H1 (cell line): ENCODE measurements at regions not wholly inside any gene's neighbourhood (a gene's known extent, or its start where the extent isn't known, plus 50 kb on each side); places are given as distances from the start of the nearest gene placed in this dataset.

Experiments
- CTCF ChIA-PET: fragments of 300-600 bp; sonication (Branson Sonifier 250); formaldehyde crosslinking; loops from one replicate; lab custom pipeline; 2021; ENCODE audit not compliant: partially characterized antibody; lab: Charles Lee
- POLR2A ChIA-PET: fragments of 300-600 bp; sonication (Branson Sonifier 250); formaldehyde crosslinking; loops from one replicate; lab custom pipeline; 2021; ENCODE audit warnings: inconsistent platforms; ENCODE audit not compliant: partially characterized antibody; lab: Charles Lee
- DNase-seq, 2 experiments: peaks; one replicate each; pipeline versions ENCODE4 v3.0.0 to v3.0.0-alpha.2; 2010 to 2022; ENCODE audit warnings: low spot score in 2 of 2, low read depth in 1 of 2, mixed read lengths in 1 of 2
- FAIRE-seq: peaks from 2 replicates; lab custom pipeline; 2011; peaks lifted over from hg19 to GRCh38; lab: Jason Lieb, UNC
- H2AFZ ChIP-seq: 2 replicates; pipeline ENCODE4 v1.8.1; 2012; ENCODE audit warnings: low read length, inconsistent platforms
- H2AK5ac ChIP-seq: 2 replicates; pipeline ENCODE4 v1.6.1; 2013; ENCODE audit warnings: low read depth, low read length
- H2BK120ac ChIP-seq: replicated peaks from 2 replicates; pipeline ENCODE3; 2013; ENCODE audit warnings: low read depth, low read length, inconsistent platforms
- H2BK12ac ChIP-seq: 2 replicates; pipeline ENCODE4 v1.6.1; 2013; ENCODE audit warnings: low read depth, low read length
- H2BK15ac ChIP-seq: 2 replicates; pipeline ENCODE4 v1.6.1; 2013; ENCODE audit warnings: low read length
- H2BK20ac ChIP-seq: 2 replicates; pipeline ENCODE4 v1.6.1; 2013; ENCODE audit warnings: low read length
- H2BK5ac ChIP-seq: 2 replicates; pipeline ENCODE4 v1.6.1; 2013; ENCODE audit warnings: low read depth, low read length
- H3K14ac ChIP-seq: 2 replicates; pipeline ENCODE4 v1.6.1; 2013; ENCODE audit warnings: inconsistent platforms; ENCODE audit not compliant: insufficient read length
- H3K18ac ChIP-seq: 2 replicates; pipeline ENCODE4 v1.6.1; 2013; ENCODE audit warnings: low read length; ENCODE audit errors: extremely low read depth
- H3K23ac ChIP-seq: 2 replicates; pipeline ENCODE4 v1.6.1; 2013; ENCODE audit warnings: inconsistent platforms; ENCODE audit not compliant: insufficient read length
- H3K23me2 ChIP-seq: 2 replicates; pipeline ENCODE4 v1.6.1; 2013; ENCODE audit warnings: low read depth, low read length
- H3K27ac ChIP-seq: 2 replicates; pipeline ENCODE4 v1.6.1; 2011; ENCODE audit warnings: low read depth, low read length, inconsistent platforms
- H3K27me3 ChIP-seq, 4 experiments: replicated peaks in 1 of 4; 1 replicate in 1 of 4; 2 replicates in 3 of 4; pipeline versions ENCODE4 v1.6.1 to v1.8.1; 2011 to 2013; ENCODE audit warnings: low read length in 3 of 4, mild to moderate bottlenecking in 3 of 4, inconsistent platforms in 2 of 4, mixed read lengths in 2 of 4, moderate library complexity in 1 of 4; ENCODE audit not compliant: control insufficient read depth in 3 of 4, insufficient read depth in 3 of 4; ENCODE audit errors: extremely low read depth in 1 of 4
- H3K36me3 ChIP-seq, 4 experiments: 2 replicates each; pipeline versions ENCODE4 v1.6.1 to v1.8.1; 2011 to 2013; ENCODE audit warnings: mild to moderate bottlenecking in 4 of 4, low read length in 3 of 4, moderate library complexity in 2 of 4, control low read depth in 1 of 4, inconsistent platforms in 1 of 4; ENCODE audit not compliant: insufficient read depth in 4 of 4, control insufficient read depth in 2 of 4
- H3K4ac ChIP-seq: replicated peaks from 2 replicates; pipeline ENCODE3; 2013; ENCODE audit warnings: low read length, low read depth, mixed read lengths, inconsistent platforms; ENCODE audit not compliant: insufficient read length
- H3K4me1 ChIP-seq, 4 experiments: replicated peaks in 1 of 4; 1 replicate in 1 of 4; 2 replicates in 3 of 4; pipeline versions ENCODE4 v1.6.1 to v1.8.1; 2011 to 2013; ENCODE audit warnings: low read length in 3 of 4, inconsistent platforms in 2 of 4, mixed read lengths in 1 of 4; ENCODE audit not compliant: insufficient read depth in 4 of 4, control insufficient read depth in 3 of 4
- H3K4me2 ChIP-seq, 2 experiments: 2 replicates each; pipeline versions ENCODE4 v1.6.1 to v1.8.1; 2011 to 2013; ENCODE audit warnings: low read depth in 2 of 2, low read length in 2 of 2, control low read depth in 1 of 2, inconsistent platforms in 1 of 2, mild to moderate bottlenecking in 1 of 2; ENCODE audit not compliant: insufficient read depth in 1 of 2
- H3K4me3 ChIP-seq, 4 experiments: fragments of 200-600, 300-600 bp in 1 of 4; sonication (generic), shearing (Covaris generic), sonication (Bioruptor Twin) in 1 of 4; 2 replicates each; pipeline versions ENCODE4 v1.5.1 to v1.8.1; 2011 to 2016; ENCODE audit warnings: low read length in 4 of 4, low read depth in 3 of 4, control low read depth in 2 of 4, inconsistent platforms in 2 of 4, mild to moderate bottlenecking in 2 of 4, mixed read lengths in 1 of 4, moderate library complexity in 1 of 4; ENCODE audit not compliant: insufficient read depth in 2 of 4; ENCODE audit errors: extremely low read depth in 1 of 4
- H3K56ac ChIP-seq: replicated peaks from 2 replicates; pipeline ENCODE3; 2013; ENCODE audit warnings: low read depth, mild to moderate bottlenecking, mixed read lengths, low read length, inconsistent platforms; ENCODE audit not compliant: insufficient read length
- H3K79me1 ChIP-seq: 2 replicates; pipeline ENCODE4 v1.6.1; 2013; ENCODE audit warnings: low read depth, low read length, control low read depth
- H3K79me2 ChIP-seq, 2 experiments: 2 replicates each; pipeline versions ENCODE4 v1.6.1 to v1.8.1; 2012 to 2013; ENCODE audit warnings: low read length in 2 of 2, mild to moderate bottlenecking in 2 of 2, inconsistent platforms in 1 of 2; ENCODE audit not compliant: insufficient read depth in 2 of 2, control insufficient read depth in 1 of 2
- H3K9ac ChIP-seq, 4 experiments: replicated peaks in 1 of 4; 1 replicate in 1 of 4; 2 replicates in 3 of 4; pipeline versions ENCODE4 v1.6.1 to v1.8.1; 2011 to 2013; ENCODE audit warnings: low read depth in 3 of 4, low read length in 3 of 4, control low read depth in 2 of 4, mild to moderate bottlenecking in 2 of 4, moderate library complexity in 2 of 4, inconsistent platforms in 1 of 4; ENCODE audit errors: extremely low read depth in 1 of 4
- H3K9me3 ChIP-seq, 2 experiments: 2 replicates each; pipeline versions ENCODE4 v1.6.1 to v1.8.1; 2012 to 2013; ENCODE audit warnings: mild to moderate bottlenecking in 2 of 2, moderate library complexity in 2 of 2, control low read depth in 1 of 2, inconsistent platforms in 1 of 2, low read depth in 1 of 2, low read length in 1 of 2, mixed read lengths in 1 of 2; ENCODE audit not compliant: insufficient read depth in 2 of 2
- H4K20me1 ChIP-seq, 2 experiments: replicated peaks in 1 of 2; 2 replicates each; pipeline versions ENCODE3 to v1.8.1; 2011 to 2013; ENCODE audit warnings: inconsistent platforms in 2 of 2, low read length in 2 of 2, mild to moderate bottlenecking in 1 of 2; ENCODE audit not compliant: insufficient read depth in 2 of 2, control insufficient read depth in 1 of 2
- H4K5ac ChIP-seq: 2 replicates; pipeline ENCODE4 v1.6.1; 2013; ENCODE audit warnings: low read length, low read depth, mixed read lengths, inconsistent platforms; ENCODE audit not compliant: insufficient read length
- H4K8ac ChIP-seq: 2 replicates; pipeline ENCODE4 v1.8.0; 2013; ENCODE audit warnings: mild to moderate bottlenecking, moderate library complexity, low read length, inconsistent platforms; ENCODE audit not compliant: insufficient read depth; ENCODE audit errors: extremely low read depth
- H4K91ac ChIP-seq: replicated peaks from 2 replicates; pipeline ENCODE3; 2013; ENCODE audit warnings: low read length, mixed read lengths, inconsistent platforms; ENCODE audit not compliant: insufficient read length
- HDAC2 ChIP-seq, 2 experiments: fragments of 300-600 bp in 1 of 2; sonication (generic) in 1 of 2; IDR thresholded peaks; 2 replicates each; pipeline ENCODE4 v1.6.1; 2011 to 2012; ENCODE audit warnings: low read depth in 2 of 2, low read length in 2 of 2, mild to moderate bottlenecking in 2 of 2, moderate library complexity in 2 of 2, borderline replicate concordance in 1 of 2, inconsistent platforms in 1 of 2
- JUN ChIP-seq: IDR thresholded peaks from 2 replicates; pipeline ENCODE4 v1.6.1; 2011; ENCODE audit warnings: low read depth, mild to moderate bottlenecking, improper control_type of control experiment, low read length
- RBBP5 ChIP-seq: IDR thresholded peaks from 2 replicates; pipeline ENCODE4 v1.7.1; 2012; ENCODE audit warnings: low read depth, mild to moderate bottlenecking, inconsistent platforms, low read length, moderate library complexity, borderline replicate concordance
- SIRT6 ChIP-seq: IDR thresholded peaks from one replicate; pipeline ENCODE4 v1.7.1; 2012; ENCODE audit warnings: low read length, inconsistent platforms
- SIX5 ChIP-seq: IDR thresholded peaks from 2 replicates; pipeline ENCODE4 v1.6.1; 2011; ENCODE audit warnings: mild to moderate bottlenecking, low read depth, low read length
- SRF ChIP-seq: IDR thresholded peaks from 2 replicates; pipeline ENCODE4 v1.6.1; 2011; ENCODE audit warnings: mild to moderate bottlenecking, low read depth, low read length, moderate library complexity
- SUZ12 ChIP-seq: fragments of 200-600 bp; sonication (generic); IDR thresholded peaks from 2 replicates; pipeline ENCODE4 v1.6.1; 2012; ENCODE audit warnings: mild to moderate bottlenecking, inconsistent platforms, low read length, moderate library complexity, mixed read lengths
- TAF1 ChIP-seq: IDR thresholded peaks from 2 replicates; pipeline ENCODE4 v1.6.1; 2011; ENCODE audit warnings: mild to moderate bottlenecking, low read depth, low read length
- ZNF274 ChIP-seq: IDR thresholded peaks from 2 replicates; pipeline ENCODE4 v1.7.0; 2012; ENCODE audit warnings: low read length, borderline replicate concordance; ENCODE audit errors: extremely low read depth
- WGBS, 2 experiments: shearing (Covaris generic) in 1 of 2; methylation state at CpG; one replicate each; pipeline versions ENCODE4 v1.1.6 to v1.1.7; 2013 to 2015; ENCODE audit warnings: low lambda C conversion rate in 2 of 2, mixed read lengths in 2 of 2, inconsistent platforms in 1 of 2, low coverage in 1 of 2, missing lambda C conversion rate in 1 of 2; ENCODE audit not compliant: insufficient replicate concordance in 2 of 2, insufficient coverage in 1 of 2, insufficient read length in 1 of 2; ENCODE audit errors: extremely low coverage in 1 of 2, missing lambda C conversion rate in 1 of 2; 5-methylcytosine and 5-hydroxymethylcytosine counted together

- Histone ChIP-seq H2BK12ac (no peak overlapping the region), H4K20me1 (no peaks in the 10 kb centered on the region), H3K4me1 (peaks cover 0 to 4% (median 0%) of the 10 kb centered on the region in 4 experiments; a peak in 2 of 7 replicates), H3K36me3 (no peaks in the 10 kb centered on the region), H2AK5ac (no peak overlapping the region), H3K14ac (no peak overlapping the region), H3K56ac (no peak overlapping the region), H3K4me3 (no peak overlapping the region), H3K4me2 (no peak overlapping the region), H2BK20ac (no peak overlapping the region), H3K27ac (no peak overlapping the region), H4K5ac (no peak overlapping the region), H4K91ac (no peak overlapping the region), H3K79me1 (no peaks in the 10 kb centered on the region), H4K8ac (no peak overlapping the region), H2BK5ac (no peak overlapping the region), H3K9me3 (no peaks in the 10 kb centered on the region), H3K23ac (no peak overlapping the region), H3K18ac (no peak overlapping the region), H3K79me2 (no peaks in the 10 kb centered on the region), H3K4ac (no peak overlapping the region), H3K27me3 (no peaks in the 10 kb centered on the region), H2AFZ (no peak overlapping the region), H3K9ac (no peak overlapping the region), H3K23me2 (no peaks in the 10 kb centered on the region), H2BK120ac (no peak overlapping the region), H2BK15ac (no peak overlapping the region)
- WGBS, 2 experiments = 91% methylated on average over 7 of the region's 7 CpGs; no CpG with 5 or more reads in 1 of the 2 experiments
- DNase-seq (no peak), FAIRE-seq (no peak)
- ChIA-PET CTCF (no interaction called here), POLR2A (no interaction called here)
- no peak for TF ChIP-seq JUN
- no peak for TF ChIP-seq ZNF274
- TF ChIP-seq SIX5 = no peak
- TF ChIP-seq HDAC2 (IDR thresholded peaks at IDR 0.05; ENCODE audit: borderline replicate concordance in 1 of 2, low read depth in 2 of 2, low read length in 2 of 2) = no peak
- no peak for TF ChIP-seq SRF
- TF ChIP-seq RBBP5 = no peak
- TF ChIP-seq SIRT6 = no peak
- TF ChIP-seq SUZ12 = no peak
- no peak for TF ChIP-seq TAF1
These were observed 417.9 kb downstream of the EPHA4 start for GRCh38 chr2:221154176-221154575.
